ENCODE measurements at regions not wholly inside any gene's neighbourhood (a gene's known extent, or its start where the extent isn't known, plus 50 kb on each side); places are given as distances from the start of the nearest gene placed in this dataset.
"Not testable (repeated sequence)": the region's sequence is repeated elsewhere in the genome, so short reads cannot be mapped to it uniquely, and the experiment has no call there.

GRCh38 chr14:104399432-104400155 lies 180.0 kb upstream of the C14orf180 start:
- no peaks in the 10 kb centered on the region for H3K9me3 ChIP-seq (ENCODE audit: control insufficient read depth, insufficient read depth, low read depth, low read length)
- no peaks in the 10 kb centered on the region for H3K36me3 ChIP-seq (ENCODE audit: control insufficient read depth, insufficient read depth, low read length)
- DNase-seq (ENCODE audit: low read depth in 2 of 2): no peak
- no peak overlapping the region for H3K9ac ChIP-seq (ENCODE audit: insufficient read depth, low read length)
- H3K27me3 ChIP-seq (ENCODE audit: control insufficient read depth, insufficient read depth, low read length): no peaks in the 10 kb centered on the region
- no peak overlapping the region for H3K4me3 ChIP-seq (replicated peaks in 1 of 4; ENCODE audit: control extremely low read depth in 1 of 4, insufficient read depth in 1 of 4, low read depth in 3 of 4, low read length in 4 of 4)
- H3K4me2 ChIP-seq (ENCODE audit: extremely low read depth, insufficient read depth, low read length): no peak overlapping the region
- no peaks in the 10 kb centered on the region for H3K4me1 ChIP-seq (ENCODE audit: control insufficient read depth, extremely low read depth, insufficient read depth, low read length)
- H2AFZ ChIP-seq (ENCODE audit: low read length): no peak overlapping the region
- H4K20me1 ChIP-seq (ENCODE audit: control insufficient read depth, extremely low read depth, insufficient read depth, low read length): no peaks in the 10 kb centered on the region
- no peak overlapping the region for H3K27ac ChIP-seq (ENCODE audit: insufficient read depth, low read length)
- H3K79me2 ChIP-seq (ENCODE audit: control insufficient read depth, insufficient read depth, low read length): no peaks in the 10 kb centered on the region
- TF ChIP-seq CTCF (conservative IDR thresholded peaks at IDR 0.05 in 1 of 2, IDR thresholded peaks at IDR 0.05 in 1 of 2; ENCODE audit: low read depth in 1 of 2, low read length in 2 of 2) (no peak), EZH2 (IDR thresholded peaks at IDR 0.05; ENCODE audit: low read length, missing control alignments) (no peak)

- no peak for DNase-seq (ENCODE audit: low read depth in 2 of 2)
Observed at GRCh38 chr14:104400355-104400754, 179.2 kb upstream of the C14orf180 start.

GRCh38 chr14:104401785-104402184 lies 177.8 kb upstream of the C14orf180 start:
- no peaks in the 10 kb centered on the region for H3K9me3 ChIP-seq (ENCODE audit: control insufficient read depth, insufficient read depth, low read depth, low read length)
- H3K4me3 ChIP-seq (replicated peaks in 1 of 4; ENCODE audit: control extremely low read depth in 1 of 4, insufficient read depth in 1 of 4, low read depth in 3 of 4, low read length in 4 of 4): no peak overlapping the region
- H3K36me3 ChIP-seq (ENCODE audit: control insufficient read depth, insufficient read depth, low read length): no peaks in the 10 kb centered on the region
- H3K27ac ChIP-seq (ENCODE audit: insufficient read depth, low read length): no peak overlapping the region
- H3K79me2 ChIP-seq (ENCODE audit: control insufficient read depth, insufficient read depth, low read length): no peaks in the 10 kb centered on the region
- H3K4me1 ChIP-seq (ENCODE audit: control insufficient read depth, extremely low read depth, insufficient read depth, low read length): no peaks in the 10 kb centered on the region
- TF ChIP-seq CTCF (conservative IDR thresholded peaks at IDR 0.05 in 1 of 2, IDR thresholded peaks at IDR 0.05 in 1 of 2; ENCODE audit: low read depth in 1 of 2, low read length in 2 of 2) (no peak), EZH2 (IDR thresholded peaks at IDR 0.05; ENCODE audit: low read length, missing control alignments) (no peak)
- H3K27me3 ChIP-seq (ENCODE audit: control insufficient read depth, insufficient read depth, low read length): no peaks in the 10 kb centered on the region
- H4K20me1 ChIP-seq (ENCODE audit: control insufficient read depth, extremely low read depth, insufficient read depth, low read length): no peaks in the 10 kb centered on the region
- H2AFZ ChIP-seq (ENCODE audit: low read length): no peak overlapping the region
- H3K9ac ChIP-seq (ENCODE audit: insufficient read depth, low read length): no peak overlapping the region
- DNase-seq (ENCODE audit: low read depth in 2 of 2): no peak
- no peak overlapping the region for H3K4me2 ChIP-seq (ENCODE audit: extremely low read depth, insufficient read depth, low read length)

More at GRCh38 chr14:104400355-104400754, 179.2 kb upstream of the C14orf180 start:
- Histone ChIP-seq H2AFZ (ENCODE audit: low read length) (no peak overlapping the region), H3K36me3 (ENCODE audit: control insufficient read depth, insufficient read depth, low read length) (no peaks in the 10 kb centered on the region), H4K20me1 (ENCODE audit: control insufficient read depth, extremely low read depth, insufficient read depth, low read length) (no peaks in the 10 kb centered on the region), H3K27me3 (ENCODE audit: control insufficient read depth, insufficient read depth, low read length) (no peaks in the 10 kb centered on the region), H3K27ac (ENCODE audit: insufficient read depth, low read length) (no peak overlapping the region), H3K4me1 (ENCODE audit: control insufficient read depth, extremely low read depth, insufficient read depth, low read length) (no peaks in the 10 kb centered on the region), H3K79me2 (ENCODE audit: control insufficient read depth, insufficient read depth, low read length) (no peaks in the 10 kb centered on the region), H3K4me2 (ENCODE audit: extremely low read depth, insufficient read depth, low read length) (no peak overlapping the region), H3K4me3 (replicated peaks in 1 of 4; ENCODE audit: control extremely low read depth in 1 of 4, insufficient read depth in 1 of 4, low read depth in 3 of 4, low read length in 4 of 4) (no peak overlapping the region), H3K9ac (ENCODE audit: insufficient read depth, low read length) (no peak overlapping the region), H3K9me3 (ENCODE audit: control insufficient read depth, insufficient read depth, low read depth, low read length) (no peaks in the 10 kb centered on the region)
- no peak for TF ChIP-seq CTCF (conservative IDR thresholded peaks at IDR 0.05 in 1 of 2, IDR thresholded peaks at IDR 0.05 in 1 of 2; ENCODE audit: low read depth in 1 of 2, low read length in 2 of 2)
- no peak for TF ChIP-seq EZH2 (IDR thresholded peaks at IDR 0.05; ENCODE audit: low read length, missing control alignments)

- H3K9me3 ChIP-seq (ENCODE audit: control insufficient read depth, insufficient read depth, low read depth, low read length); H4K20me1 ChIP-seq (ENCODE audit: control insufficient read depth, extremely low read depth, insufficient read depth, low read length); H3K4me3 ChIP-seq (replicated peaks in 1 of 4; ENCODE audit: control extremely low read depth in 1 of 4, insufficient read depth in 1 of 4, low read depth in 3 of 4, low read length in 4 of 4); H2AFZ ChIP-seq (ENCODE audit: low read length); DNase-seq (ENCODE audit: low read depth in 2 of 2); H3K27me3 ChIP-seq (ENCODE audit: control insufficient read depth, insufficient read depth, low read length); H3K36me3 ChIP-seq (ENCODE audit: control insufficient read depth, insufficient read depth, low read length); H3K4me2 ChIP-seq (ENCODE audit: extremely low read depth, insufficient read depth, low read length); H3K9ac ChIP-seq (ENCODE audit: insufficient read depth, low read length); H3K79me2 ChIP-seq (ENCODE audit: control insufficient read depth, insufficient read depth, low read length); H3K27ac ChIP-seq (ENCODE audit: insufficient read depth, low read length); H3K4me1 ChIP-seq (ENCODE audit: control insufficient read depth, extremely low read depth, insufficient read depth, low read length): not testable (repeated sequence)
Observed at GRCh38 chr14:104402303-104402702, 177.3 kb upstream of the C14orf180 start.
